OCI-LY7 (cell line): ENCODE measurements at regions not wholly inside any gene's neighbourhood (a gene's known extent, or its start where the extent isn't known, plus 50 kb on each side); places are given as distances from the start of the nearest gene placed in this dataset.

Experiments
- EZH2phosphoT487 ChIP-seq: fragments of 200-600 bp; sonication (generic); IDR thresholded peaks from 2 replicates; pipeline ENCODE4 v1.6.1; 2018; ENCODE audit warnings: low read depth, borderline replicate concordance, mild to moderate bottlenecking, mixed run types, antibody characterized with exemption, low read length, moderate library complexity, mixed read lengths
- TF ChIP-seq, protein P1 (sequence below): fragments of 200-600 bp; sonication (generic); conservative IDR thresholded peaks from 2 replicates; pipeline ENCODE4 v1.5.1; 2014; ENCODE audit warnings: mild to moderate bottlenecking, antibody characterized with exemption, low read length, moderate library complexity, mixed read lengths

DNA sequence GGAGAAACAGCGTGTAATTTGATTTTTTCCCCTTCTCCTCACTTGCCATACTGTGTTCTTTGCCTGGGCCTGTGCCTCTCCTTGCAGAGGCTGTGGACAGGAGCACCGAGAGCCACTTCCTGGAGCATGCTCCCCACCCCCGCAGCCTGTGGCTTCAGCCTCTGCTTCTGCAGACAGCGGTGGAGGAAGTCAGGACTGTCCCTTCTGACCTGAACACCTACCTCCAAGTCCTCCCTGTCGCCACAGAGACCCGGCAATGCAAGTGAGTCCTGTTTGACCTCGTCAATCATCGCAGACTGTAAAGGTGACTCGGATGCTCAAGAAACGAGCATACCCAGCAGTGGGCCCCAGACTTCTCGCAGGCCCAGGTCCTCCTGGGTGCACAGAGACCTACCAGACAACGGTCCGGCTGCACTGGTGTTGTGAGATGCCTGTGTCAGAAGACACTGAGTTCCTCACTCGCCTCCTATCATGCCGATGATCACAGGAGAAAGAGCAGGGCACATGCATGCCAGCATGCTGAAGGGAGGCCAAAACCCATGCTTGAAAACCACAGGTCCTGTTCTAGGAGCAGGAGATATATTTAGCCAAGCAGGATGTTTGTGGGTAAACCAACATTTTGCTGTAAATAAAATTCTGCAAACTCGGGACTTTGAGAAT, 198.8 kb downstream of the AUH start:
- TF ChIP-seq, protein P1, sequence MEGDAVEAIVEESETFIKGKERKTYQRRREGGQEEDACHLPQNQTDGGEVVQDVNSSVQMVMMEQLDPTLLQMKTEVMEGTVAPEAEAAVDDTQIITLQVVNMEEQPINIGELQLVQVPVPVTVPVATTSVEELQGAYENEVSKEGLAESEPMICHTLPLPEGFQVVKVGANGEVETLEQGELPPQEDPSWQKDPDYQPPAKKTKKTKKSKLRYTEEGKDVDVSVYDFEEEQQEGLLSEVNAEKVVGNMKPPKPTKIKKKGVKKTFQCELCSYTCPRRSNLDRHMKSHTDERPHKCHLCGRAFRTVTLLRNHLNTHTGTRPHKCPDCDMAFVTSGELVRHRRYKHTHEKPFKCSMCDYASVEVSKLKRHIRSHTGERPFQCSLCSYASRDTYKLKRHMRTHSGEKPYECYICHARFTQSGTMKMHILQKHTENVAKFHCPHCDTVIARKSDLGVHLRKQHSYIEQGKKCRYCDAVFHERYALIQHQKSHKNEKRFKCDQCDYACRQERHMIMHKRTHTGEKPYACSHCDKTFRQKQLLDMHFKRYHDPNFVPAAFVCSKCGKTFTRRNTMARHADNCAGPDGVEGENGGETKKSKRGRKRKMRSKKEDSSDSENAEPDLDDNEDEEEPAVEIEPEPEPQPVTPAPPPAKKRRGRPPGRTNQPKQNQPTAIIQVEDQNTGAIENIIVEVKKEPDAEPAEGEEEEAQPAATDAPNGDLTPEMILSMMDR: no peak
- TF ChIP-seq EZH2phosphoT487: no peak
